SK-N-SH (cell line): ENCODE measurements at regions not wholly inside any gene's neighbourhood (a gene's known extent, or its start where the extent isn't known, plus 50 kb on each side); places are given as distances from the start of the nearest gene placed in this dataset.
"Not testable (repeated sequence)": the region's sequence is repeated elsewhere in the genome, so short reads cannot be mapped to it uniquely, and the experiment has no call there.

Experiments
- CTCF ChIA-PET: fragments of 300-600, 350-600 bp; formaldehyde crosslinking; extraction: SDS; loops from one replicate; lab custom pipeline; 2021; lab: Yijun Ruan, JAX
- POLR2A ChIA-PET: fragments of 350-600 bp; sonication (Branson Sonifier 250); formaldehyde crosslinking; extraction: SDS; loops from one replicate; lab custom pipeline; 2020; ENCODE audit warnings: antibody characterized with exemption, inconsistent platforms; lab: Yijun Ruan, JAX
- DNase-seq: peaks from one replicate; pipeline ENCODE4 v3.0.0; 2012
- H2AFZ ChIP-seq: fragments of 200-600 bp; sonication (generic); 2 replicates; pipeline ENCODE4 v1.8.1; 2016; ENCODE audit warnings: antibody characterized with exemption, mild to moderate bottlenecking, low read depth
- H3F3A ChIP-seq: fragments of 200-600 bp; sonication (generic); replicated peaks from 2 replicates; pipeline ENCODE3; 2016; ENCODE audit warnings: antibody characterized with exemption, mild to moderate bottlenecking; ENCODE audit not compliant: insufficient read depth
- H3K27ac ChIP-seq, 2 experiments: fragments of 200-500 bp in 1 of 2; fragments of 200-600 bp in 1 of 2; sonication (Bioruptor generic) in 1 of 2; sonication (generic), shearing (Covaris generic) in 1 of 2; 2 replicates each; pipeline versions ENCODE4 v1.5.1 to v1.6.1; 2014 to 2016; ENCODE audit warnings: low read depth in 2 of 2, inconsistent platforms in 1 of 2, low read length in 1 of 2, mild to moderate bottlenecking in 1 of 2, mixed read lengths in 1 of 2
- H3K27me3 ChIP-seq: fragments of 200-600 bp; sonication (generic), shearing (Covaris generic); 2 replicates; pipeline ENCODE4 v1.6.1; 2016; ENCODE audit warnings: mixed run types; ENCODE audit not compliant: insufficient read depth
- H3K36me3 ChIP-seq, 2 experiments: fragments of 200-500 bp in 1 of 2; fragments of 200-600 bp in 1 of 2; sonication (Bioruptor generic) in 1 of 2; sonication (generic) in 1 of 2; replicated peaks in 1 of 2; 2 replicates each; pipeline versions ENCODE3 to v1.5.1; 2014 to 2016; ENCODE audit warnings: low read length in 1 of 2, mild to moderate bottlenecking in 1 of 2; ENCODE audit not compliant: insufficient read depth in 2 of 2, control insufficient read depth in 1 of 2
- H3K4me1 ChIP-seq, 2 experiments: fragments of 200-500 bp in 1 of 2; fragments of 200-600 bp in 1 of 2; sonication (Bioruptor generic) in 1 of 2; sonication (generic), shearing (Covaris generic) in 1 of 2; 2 replicates each; pipeline versions ENCODE4 v1.5.1 to v1.6.1; 2014 to 2016; ENCODE audit warnings: low read depth in 1 of 2, low read length in 1 of 2, mixed run types in 1 of 2; ENCODE audit not compliant: insufficient read depth in 2 of 2, control insufficient read depth in 1 of 2
- H3K4me2 ChIP-seq: fragments of 200-600 bp; sonication (generic), shearing (Covaris generic); 2 replicates; pipeline ENCODE4 v1.6.1; 2017; ENCODE audit warnings: mixed run types
- H3K4me3 ChIP-seq, 2 experiments: fragments of 200-500 bp in 1 of 2; fragments of 200-600 bp in 1 of 2; sonication (Bioruptor generic) in 1 of 2; sonication (generic), shearing (Covaris generic) in 1 of 2; 2 replicates each; pipeline versions ENCODE4 v1.5.1 to v1.8.1; 2014 to 2016; ENCODE audit warnings: low read depth in 2 of 2, inconsistent platforms in 1 of 2, low read length in 1 of 2, mild to moderate bottlenecking in 1 of 2, mixed read lengths in 1 of 2, moderate library complexity in 1 of 2
- H3K79me2 ChIP-seq: fragments of 200-600 bp; sonication (generic); 2 replicates; pipeline ENCODE4 v1.8.1; 2017; ENCODE audit warnings: mild to moderate bottlenecking; ENCODE audit not compliant: insufficient read depth
- H3K9ac ChIP-seq: fragments of 200-600 bp; sonication (generic); 2 replicates; pipeline ENCODE4 v1.6.1; 2017; ENCODE audit warnings: mixed run types
- H3K9me2 ChIP-seq: fragments of 200-600 bp; sonication (generic); 2 replicates; pipeline ENCODE4 v1.6.1; 2017; ENCODE audit warnings: mixed run types
- H3K9me3 ChIP-seq: fragments of 200-600 bp; sonication (generic); 2 replicates; pipeline ENCODE4 v1.6.1; 2017; ENCODE audit warnings: mixed run types, mild to moderate bottlenecking, moderate library complexity
- H4K20me1 ChIP-seq: fragments of 200-600 bp; sonication (generic); 2 replicates; pipeline ENCODE4 v1.6.1; 2017; ENCODE audit warnings: mild to moderate bottlenecking, mixed run types; ENCODE audit not compliant: insufficient read depth
- CHD2 ChIP-seq: fragments of 150-350 bp; IDR thresholded peaks from 2 replicates; pipeline ENCODE4 v1.6.1; 2018; ENCODE audit warnings: low read length; ENCODE audit not compliant: partially characterized antibody
- EP300 ChIP-seq, 2 experiments: IDR thresholded peaks; 2 replicates each; pipeline versions ENCODE4 v1.4.0 to v1.6.1; 2012; ENCODE audit warnings: borderline replicate concordance in 1 of 2, low read depth in 1 of 2, low read length in 1 of 2
- EZH2phosphoT487 ChIP-seq: fragments of 200-600 bp; sonication (generic); IDR thresholded peaks from 2 replicates; pipeline ENCODE4 v1.6.1; 2017; ENCODE audit warnings: low read depth, mixed run types, mild to moderate bottlenecking, antibody characterized with exemption, moderate library complexity, borderline replicate concordance
- FOSL2 ChIP-seq: IDR thresholded peaks from 2 replicates; pipeline ENCODE4 v1.4.0; 2012; ENCODE audit warnings: low read depth, mild to moderate bottlenecking, moderate library complexity, borderline replicate concordance
- GATA2 ChIP-seq: sonication (generic); formaldehyde crosslinking; IDR thresholded peaks from 2 replicates; pipeline ENCODE4 v1.5.0; 2020; ENCODE audit warnings: mild to moderate bottlenecking, missing genetic modification reagents
- JUND ChIP-seq: IDR thresholded peaks from 2 replicates; pipeline ENCODE4 v1.4.0; 2012
- MXI1 ChIP-seq: IDR thresholded peaks from 2 replicates; pipeline ENCODE4 v1.6.1; 2012; ENCODE audit warnings: mild to moderate bottlenecking, low read depth, low read length, improper control_type of control experiment
- RAD21 ChIP-seq: IDR thresholded peaks from 2 replicates; pipeline ENCODE4 v1.6.1; 2012; ENCODE audit warnings: mild to moderate bottlenecking, low read length
- RCOR1 ChIP-seq: fragments of 150-350 bp; IDR thresholded peaks from 2 replicates; pipeline ENCODE4 v1.6.1; 2017; ENCODE audit warnings: antibody characterized with exemption, low read length
- RFX5 ChIP-seq: IDR thresholded peaks from 2 replicates; pipeline ENCODE4 v1.6.1; 2012; ENCODE audit warnings: mild to moderate bottlenecking, improper control_type of control experiment, low read length
- RXRA ChIP-seq: IDR thresholded peaks from 2 replicates; pipeline ENCODE4 v1.4.0; 2012; ENCODE audit warnings: low read depth, mild to moderate bottlenecking, borderline replicate concordance
- SIN3A ChIP-seq: IDR thresholded peaks from 2 replicates; pipeline ENCODE4 v1.6.1; 2012; ENCODE audit warnings: low read depth, mild to moderate bottlenecking, low read length, moderate library complexity, borderline replicate concordance
- SMC3 ChIP-seq: IDR thresholded peaks from 2 replicates; pipeline ENCODE4 v1.6.1; 2012; ENCODE audit warnings: low read depth, low read length, improper control_type of control experiment
- YY1 ChIP-seq: IDR thresholded peaks from 2 replicates; pipeline ENCODE4 v1.4.0; 2012; ENCODE audit warnings: low read depth, mild to moderate bottlenecking
- WGBS: methylation state at CpG from one replicate; pipeline ENCODE4 v1.1.6; 2017; ENCODE audit warnings: low lambda C conversion rate; 5-methylcytosine and 5-hydroxymethylcytosine counted together
- TF ChIP-seq, protein P1 (sequence below): IDR thresholded peaks from 2 replicates; pipeline ENCODE4 v1.4.0; 2012; ENCODE audit warnings: low read depth, borderline replicate concordance
- TF ChIP-seq, protein P2 (sequence below): IDR thresholded peaks from 2 replicates; pipeline ENCODE4 v1.6.1; 2012; ENCODE audit warnings: mild to moderate bottlenecking, low read depth, low read length, moderate library complexity
- TF ChIP-seq, protein P3 (sequence below): IDR thresholded peaks from 2 replicates; pipeline ENCODE4 v1.4.0; 2012; ENCODE audit warnings: low read depth, borderline replicate concordance
- TF ChIP-seq, protein P4 (sequence below): IDR thresholded peaks from 2 replicates; pipeline ENCODE4; 2012
- TF ChIP-seq, protein P5 (sequence below): fragments of 150-350 bp; IDR thresholded peaks from 2 replicates; pipeline ENCODE4 v1.6.1; 2017; ENCODE audit warnings: antibody characterized with exemption, low read length, low read depth, borderline replicate concordance

DNA sequence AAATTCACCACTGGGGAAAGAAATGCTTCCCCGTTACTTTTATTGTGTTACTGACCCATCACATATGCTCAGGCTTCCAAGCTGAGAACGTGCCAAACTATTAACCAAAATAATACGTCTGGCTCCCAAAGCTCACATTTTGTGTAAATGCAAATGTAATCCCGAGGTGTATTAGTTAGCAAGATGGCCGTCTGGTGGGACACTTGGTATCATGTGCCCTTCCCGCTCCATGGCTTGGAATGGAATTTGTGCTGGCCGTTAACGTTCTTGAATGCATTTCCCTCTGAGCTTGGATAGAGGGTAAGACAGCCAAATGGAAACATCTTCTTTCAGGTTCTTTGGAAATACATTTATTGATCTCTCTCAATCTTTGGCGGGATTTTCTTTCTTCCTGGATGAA lies 105.0 kb downstream of the MFAP3L start:
- no peaks in the 10 kb centered on the region for H3K9me2 ChIP-seq
- peaks cover 0 to 3% of the 10 kb centered on the region in 2 experiments; a peak in 1 of 4 replicates for H3K4me1 ChIP-seq
- H3K27me3 ChIP-seq = no peaks in the 10 kb centered on the region
- no peak overlapping the region for H3K9ac ChIP-seq
- no peaks in the 10 kb centered on the region for H3K79me2 ChIP-seq
- no peak overlapping the region for H3K4me3 ChIP-seq
- H4K20me1 ChIP-seq = no peaks in the 10 kb centered on the region
- H3K27ac ChIP-seq = no peak overlapping the region
- H3K9me3 ChIP-seq = no peaks in the 10 kb centered on the region
- no peaks in the 10 kb centered on the region for H3K36me3 ChIP-seq
- TF ChIP-seq, protein P1, sequence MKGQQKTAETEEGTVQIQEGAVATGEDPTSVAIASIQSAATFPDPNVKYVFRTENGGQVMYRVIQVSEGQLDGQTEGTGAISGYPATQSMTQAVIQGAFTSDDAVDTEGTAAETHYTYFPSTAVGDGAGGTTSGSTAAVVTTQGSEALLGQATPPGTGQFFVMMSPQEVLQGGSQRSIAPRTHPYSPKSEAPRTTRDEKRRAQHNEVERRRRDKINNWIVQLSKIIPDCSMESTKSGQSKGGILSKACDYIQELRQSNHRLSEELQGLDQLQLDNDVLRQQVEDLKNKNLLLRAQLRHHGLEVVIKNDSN = no peak
- TF ChIP-seq, protein P2, sequence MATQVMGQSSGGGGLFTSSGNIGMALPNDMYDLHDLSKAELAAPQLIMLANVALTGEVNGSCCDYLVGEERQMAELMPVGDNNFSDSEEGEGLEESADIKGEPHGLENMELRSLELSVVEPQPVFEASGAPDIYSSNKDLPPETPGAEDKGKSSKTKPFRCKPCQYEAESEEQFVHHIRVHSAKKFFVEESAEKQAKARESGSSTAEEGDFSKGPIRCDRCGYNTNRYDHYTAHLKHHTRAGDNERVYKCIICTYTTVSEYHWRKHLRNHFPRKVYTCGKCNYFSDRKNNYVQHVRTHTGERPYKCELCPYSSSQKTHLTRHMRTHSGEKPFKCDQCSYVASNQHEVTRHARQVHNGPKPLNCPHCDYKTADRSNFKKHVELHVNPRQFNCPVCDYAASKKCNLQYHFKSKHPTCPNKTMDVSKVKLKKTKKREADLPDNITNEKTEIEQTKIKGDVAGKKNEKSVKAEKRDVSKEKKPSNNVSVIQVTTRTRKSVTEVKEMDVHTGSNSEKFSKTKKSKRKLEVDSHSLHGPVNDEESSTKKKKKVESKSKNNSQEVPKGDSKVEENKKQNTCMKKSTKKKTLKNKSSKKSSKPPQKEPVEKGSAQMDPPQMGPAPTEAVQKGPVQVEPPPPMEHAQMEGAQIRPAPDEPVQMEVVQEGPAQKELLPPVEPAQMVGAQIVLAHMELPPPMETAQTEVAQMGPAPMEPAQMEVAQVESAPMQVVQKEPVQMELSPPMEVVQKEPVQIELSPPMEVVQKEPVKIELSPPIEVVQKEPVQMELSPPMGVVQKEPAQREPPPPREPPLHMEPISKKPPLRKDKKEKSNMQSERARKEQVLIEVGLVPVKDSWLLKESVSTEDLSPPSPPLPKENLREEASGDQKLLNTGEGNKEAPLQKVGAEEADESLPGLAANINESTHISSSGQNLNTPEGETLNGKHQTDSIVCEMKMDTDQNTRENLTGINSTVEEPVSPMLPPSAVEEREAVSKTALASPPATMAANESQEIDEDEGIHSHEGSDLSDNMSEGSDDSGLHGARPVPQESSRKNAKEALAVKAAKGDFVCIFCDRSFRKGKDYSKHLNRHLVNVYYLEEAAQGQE = no peak
- TF ChIP-seq, protein P3, sequence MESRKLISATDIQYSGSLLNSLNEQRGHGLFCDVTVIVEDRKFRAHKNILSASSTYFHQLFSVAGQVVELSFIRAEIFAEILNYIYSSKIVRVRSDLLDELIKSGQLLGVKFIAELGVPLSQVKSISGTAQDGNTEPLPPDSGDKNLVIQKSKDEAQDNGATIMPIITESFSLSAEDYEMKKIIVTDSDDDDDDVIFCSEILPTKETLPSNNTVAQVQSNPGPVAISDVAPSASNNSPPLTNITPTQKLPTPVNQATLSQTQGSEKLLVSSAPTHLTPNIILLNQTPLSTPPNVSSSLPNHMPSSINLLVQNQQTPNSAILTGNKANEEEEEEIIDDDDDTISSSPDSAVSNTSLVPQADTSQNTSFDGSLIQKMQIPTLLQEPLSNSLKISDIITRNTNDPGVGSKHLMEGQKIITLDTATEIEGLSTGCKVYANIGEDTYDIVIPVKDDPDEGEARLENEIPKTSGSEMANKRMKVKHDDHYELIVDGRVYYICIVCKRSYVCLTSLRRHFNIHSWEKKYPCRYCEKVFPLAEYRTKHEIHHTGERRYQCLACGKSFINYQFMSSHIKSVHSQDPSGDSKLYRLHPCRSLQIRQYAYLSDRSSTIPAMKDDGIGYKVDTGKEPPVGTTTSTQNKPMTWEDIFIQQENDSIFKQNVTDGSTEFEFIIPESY = no peak
- TF ChIP-seq FOSL2 (no peak), RAD21 (no peak), EZH2phosphoT487 (no peak), EP300 (IDR thresholded peaks at IDR 0.05; ENCODE audit: borderline replicate concordance in 1 of 2, low read depth in 1 of 2, low read length in 1 of 2) (no peak), JUND (no peak), SIN3A (no peak), RCOR1 (no peak), YY1 (no peak), CHD2 (no peak), GATA2 (no peak), MXI1 (no peak), SMC3 (no peak), RFX5 (no peak), RXRA (no peak)
- TF ChIP-seq, protein P4, sequence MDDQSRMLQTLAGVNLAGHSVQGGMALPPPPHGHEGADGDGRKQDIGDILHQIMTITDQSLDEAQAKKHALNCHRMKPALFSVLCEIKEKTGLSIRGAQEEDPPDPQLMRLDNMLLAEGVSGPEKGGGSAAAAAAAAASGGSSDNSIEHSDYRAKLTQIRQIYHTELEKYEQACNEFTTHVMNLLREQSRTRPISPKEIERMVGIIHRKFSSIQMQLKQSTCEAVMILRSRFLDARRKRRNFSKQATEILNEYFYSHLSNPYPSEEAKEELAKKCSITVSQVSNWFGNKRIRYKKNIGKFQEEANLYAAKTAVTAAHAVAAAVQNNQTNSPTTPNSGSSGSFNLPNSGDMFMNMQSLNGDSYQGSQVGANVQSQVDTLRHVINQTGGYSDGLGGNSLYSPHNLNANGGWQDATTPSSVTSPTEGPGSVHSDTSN = no peak
- TF ChIP-seq, protein P5, sequence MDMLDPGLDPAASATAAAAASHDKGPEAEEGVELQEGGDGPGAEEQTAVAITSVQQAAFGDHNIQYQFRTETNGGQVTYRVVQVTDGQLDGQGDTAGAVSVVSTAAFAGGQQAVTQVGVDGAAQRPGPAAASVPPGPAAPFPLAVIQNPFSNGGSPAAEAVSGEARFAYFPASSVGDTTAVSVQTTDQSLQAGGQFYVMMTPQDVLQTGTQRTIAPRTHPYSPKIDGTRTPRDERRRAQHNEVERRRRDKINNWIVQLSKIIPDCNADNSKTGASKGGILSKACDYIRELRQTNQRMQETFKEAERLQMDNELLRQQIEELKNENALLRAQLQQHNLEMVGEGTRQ = no peak
- H3K4me2 ChIP-seq = no peak overlapping the region
- no peak overlapping the region for H2AFZ ChIP-seq
- POLR2A ChIA-PET = no interaction called here
- CTCF ChIA-PET = no interaction called here
- DNase-seq = no peak
- peaks cover 5% of the 10 kb centered on the region for H3F3A ChIP-seq
- 71% methylated on average over 9 of the region's 9 CpGs for WGBS

DNA sequence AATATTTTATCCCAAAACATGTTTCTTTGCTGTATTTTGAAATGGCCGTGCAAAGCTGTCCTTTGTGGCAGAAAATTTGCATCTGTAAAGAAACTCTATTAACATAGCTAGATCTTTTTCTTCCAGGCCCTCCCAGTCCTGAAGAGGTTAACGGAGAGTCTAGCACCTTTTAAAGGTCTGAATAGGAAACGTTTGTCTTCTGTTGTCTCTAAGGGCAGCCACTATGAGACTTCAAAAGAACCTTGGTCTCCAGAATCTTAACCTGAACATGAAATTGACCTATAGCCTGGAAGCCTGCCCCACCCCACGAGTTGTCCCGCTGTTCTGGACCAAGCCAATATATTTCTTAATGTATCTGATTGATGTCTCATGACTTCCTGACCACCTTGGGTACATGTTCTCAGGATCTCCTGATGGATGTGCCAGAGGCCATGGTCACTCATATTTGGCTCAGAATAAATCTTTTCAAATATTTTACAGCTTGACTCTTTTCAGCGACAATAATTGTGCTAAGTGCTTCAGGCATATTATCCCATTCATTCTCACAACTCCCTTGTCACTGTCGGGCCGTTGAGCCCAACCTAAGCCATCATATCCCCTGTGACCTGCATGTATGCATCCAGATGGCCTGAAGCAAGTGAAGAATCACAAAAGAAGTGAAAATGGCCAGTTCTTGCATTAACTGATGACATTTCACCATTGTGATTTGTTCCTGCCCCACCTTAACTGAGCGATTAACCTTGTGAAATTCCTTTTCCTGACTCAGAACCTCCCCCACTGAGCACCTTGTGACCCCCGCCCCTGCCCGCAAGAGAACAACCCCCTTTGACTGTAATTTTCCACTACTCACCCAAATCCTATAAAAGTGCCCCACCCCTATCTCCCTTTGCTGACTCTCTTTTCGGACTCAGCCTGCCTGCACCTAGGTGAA lies 106.7 kb downstream of the MFAP3L start:
- H3K9ac ChIP-seq, H4K20me1 ChIP-seq, H3K9me2 ChIP-seq, POLR2A ChIA-PET, DNase-seq, H3F3A ChIP-seq, H3K27ac ChIP-seq, H3K9me3 ChIP-seq, H3K36me3 ChIP-seq, H3K4me3 ChIP-seq, H2AFZ ChIP-seq, H3K79me2 ChIP-seq, H3K4me2 ChIP-seq, CTCF ChIA-PET, H3K27me3 ChIP-seq, H3K4me1 ChIP-seq: not testable (repeated sequence)
- WGBS = 69% methylated on average over 12 of the region's 12 CpGs
